Breast epithelium (tissue), 4 donors: ENCODE measurements at regions not wholly inside any gene's neighbourhood (a gene's known extent, or its start where the extent isn't known, plus 50 kb on each side); places are given as distances from the start of the nearest gene placed in this dataset.
"Not testable (repeated sequence)": the region's sequence is repeated elsewhere in the genome, so short reads cannot be mapped to it uniquely, and the experiment has no call there.

Experiments
- DNase-seq, 2 donors: peaks; one replicate each; pipeline ENCODE4 v3.0.0-alpha.2; 2019; ENCODE audit warnings: low spot score in 2 of 2
- H3K27ac ChIP-seq, 2 donors: fragments of 200-600 bp; sonication (generic) in 1 of 2; one replicate each; pipeline ENCODE4 v1.5.1; 2016 to 2019; ENCODE audit warnings: mild to moderate bottlenecking in 1 of 2
- H3K27me3 ChIP-seq, 2 donors: fragments of 200-600 bp; sonication (generic) in 1 of 2; one replicate each; pipeline versions ENCODE4 v1.5.1 to v1.6.0; 2017 to 2019; ENCODE audit warnings: control low read depth in 1 of 2, mild to moderate bottlenecking in 1 of 2
- H3K36me3 ChIP-seq: fragments of 200-600 bp; one replicate; pipeline ENCODE4 v1.5.1; 2019
- H3K4me1 ChIP-seq, 2 donors: fragments of 200-600 bp; sonication (generic); one replicate each; pipeline ENCODE4 v1.5.1; 2016 to 2019; ENCODE audit warnings: control low read depth in 1 of 2
- H3K4me3 ChIP-seq, 3 donors: fragments of 200-600 bp; sonication (generic); 1 replicate in 2 of 3; 2 replicates in 1 of 3; pipeline ENCODE4 v1.5.1; 2016 to 2019; ENCODE audit warnings: mild to moderate bottlenecking in 3 of 3, moderate library complexity in 2 of 3
- H3K9me3 ChIP-seq, 2 donors: fragments of 200-600 bp; sonication (generic) in 1 of 2; one replicate each; pipeline ENCODE4 v1.5.1; 2016 to 2019; ENCODE audit warnings: control low read depth in 1 of 2
- POLR2A ChIP-seq: fragments of 450-650 bp; IDR thresholded peaks from one replicate; pipeline ENCODE4 v1.6.1; 2016; ENCODE audit warnings: antibody characterized with exemption, mild to moderate bottlenecking, moderate library complexity
- POLR2AphosphoS5 ChIP-seq, 3 donors: sonication (generic); formaldehyde crosslinking; IDR thresholded peaks; one replicate each; pipeline ENCODE4 v1.6.1; 2017; ENCODE audit warnings: antibody characterized with exemption in 3 of 3
- intact Hi-C: fragments of 100-400 bp; cut with DNase I; formaldehyde crosslinking; loops from one replicate; pipeline ENCODE4 v1.15.1; 2023; ENCODE audit warnings: low total_unique reads
- TF ChIP-seq, protein P1 (sequence below), 3 donors: fragments of 450-650 bp; IDR thresholded peaks; one replicate each; pipeline ENCODE4 v1.5.1; 2016 to 2017; ENCODE audit warnings: antibody characterized with exemption in 3 of 3, mild to moderate bottlenecking in 3 of 3, moderate library complexity in 3 of 3

DNA sequence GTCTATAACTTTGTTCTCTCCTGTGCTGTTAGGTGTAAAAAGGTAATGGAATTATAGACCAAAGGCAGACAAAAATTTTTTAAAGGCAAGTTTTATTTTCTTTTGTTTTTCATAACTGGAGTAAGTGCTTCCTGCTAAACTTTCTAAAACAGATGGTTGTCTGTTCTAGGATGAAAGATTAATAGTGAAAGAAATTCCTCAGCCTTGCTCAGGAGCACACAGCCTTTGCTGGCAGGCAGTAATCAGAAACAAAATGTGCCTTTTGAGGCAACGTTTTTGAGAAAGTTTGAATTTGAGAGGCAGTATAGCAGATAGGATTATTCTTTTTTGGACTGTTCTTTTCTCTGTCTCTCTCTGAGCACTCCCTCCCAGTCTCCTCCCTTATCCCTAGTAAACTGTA lies 2749.5 kb downstream of the PCDH9 start:
- H3K9me3 ChIP-seq, result no peaks in the 10 kb centered on the region
- no peak overlapping the region for H3K4me3 ChIP-seq
- H3K27me3 ChIP-seq, result no peaks in the 10 kb centered on the region
- intact Hi-C loops, result no loop called here
- DNase-seq, result no peak
- TF ChIP-seq POLR2A (no peak), POLR2AphosphoS5 (IDR thresholded peaks at IDR 0.05) (no peak)
- TF ChIP-seq, protein P1, sequence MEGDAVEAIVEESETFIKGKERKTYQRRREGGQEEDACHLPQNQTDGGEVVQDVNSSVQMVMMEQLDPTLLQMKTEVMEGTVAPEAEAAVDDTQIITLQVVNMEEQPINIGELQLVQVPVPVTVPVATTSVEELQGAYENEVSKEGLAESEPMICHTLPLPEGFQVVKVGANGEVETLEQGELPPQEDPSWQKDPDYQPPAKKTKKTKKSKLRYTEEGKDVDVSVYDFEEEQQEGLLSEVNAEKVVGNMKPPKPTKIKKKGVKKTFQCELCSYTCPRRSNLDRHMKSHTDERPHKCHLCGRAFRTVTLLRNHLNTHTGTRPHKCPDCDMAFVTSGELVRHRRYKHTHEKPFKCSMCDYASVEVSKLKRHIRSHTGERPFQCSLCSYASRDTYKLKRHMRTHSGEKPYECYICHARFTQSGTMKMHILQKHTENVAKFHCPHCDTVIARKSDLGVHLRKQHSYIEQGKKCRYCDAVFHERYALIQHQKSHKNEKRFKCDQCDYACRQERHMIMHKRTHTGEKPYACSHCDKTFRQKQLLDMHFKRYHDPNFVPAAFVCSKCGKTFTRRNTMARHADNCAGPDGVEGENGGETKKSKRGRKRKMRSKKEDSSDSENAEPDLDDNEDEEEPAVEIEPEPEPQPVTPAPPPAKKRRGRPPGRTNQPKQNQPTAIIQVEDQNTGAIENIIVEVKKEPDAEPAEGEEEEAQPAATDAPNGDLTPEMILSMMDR (IDR thresholded peaks at IDR 0.05), result no peak
- no peak overlapping the region for H3K27ac ChIP-seq
- H3K4me1 ChIP-seq, result no peaks in the 10 kb centered on the region
- H3K36me3 ChIP-seq, result no peaks in the 10 kb centered on the region

DNA sequence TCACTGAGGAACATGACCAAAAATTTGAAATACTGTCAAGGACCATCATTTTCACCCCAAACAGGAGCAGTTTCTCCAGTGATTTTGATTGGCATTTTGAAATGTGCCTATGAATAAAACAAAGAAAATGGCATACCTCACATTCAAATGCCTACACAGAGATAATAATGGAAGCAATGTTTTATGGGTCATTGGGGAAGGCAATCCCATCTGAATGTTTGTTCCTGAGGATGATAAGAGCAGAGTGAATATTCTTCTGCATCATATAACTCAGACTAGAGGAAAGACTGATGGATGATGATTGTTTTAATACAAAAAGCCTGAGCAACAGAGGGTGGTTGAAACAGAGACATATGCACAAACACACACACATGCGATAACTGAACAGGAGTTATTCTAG lies 2749.9 kb downstream of the PCDH9 start:
- H3K27ac ChIP-seq, result no peak overlapping the region
- no peaks in the 10 kb centered on the region for H3K36me3 ChIP-seq
- DNase-seq, result no peak
- H3K4me3 ChIP-seq, result no peak overlapping the region
- no peaks in the 10 kb centered on the region for H3K27me3 ChIP-seq
- TF ChIP-seq, protein P1 (IDR thresholded peaks at IDR 0.05), result no peak
- intact Hi-C loops, result no loop called here
- no peaks in the 10 kb centered on the region for H3K9me3 ChIP-seq
- H3K4me1 ChIP-seq, result no peaks in the 10 kb centered on the region

DNA sequence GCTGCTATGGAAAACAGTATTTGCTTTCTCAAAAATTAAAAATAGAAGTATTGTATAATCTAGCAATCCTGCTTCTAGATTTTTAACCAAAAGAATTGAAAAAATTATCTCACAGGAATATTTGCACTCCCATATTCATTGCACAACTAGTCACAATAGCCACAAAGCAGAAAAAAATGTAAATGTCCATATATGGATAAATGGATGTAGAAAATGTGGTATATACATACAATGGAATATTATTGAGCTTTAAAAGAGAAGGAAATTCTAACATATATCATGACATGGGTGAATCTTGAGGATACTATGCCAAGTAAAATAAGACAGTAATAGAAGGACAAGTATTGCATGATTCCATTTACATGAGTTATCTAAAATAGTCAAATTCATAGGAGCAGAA lies 2753.0 kb downstream of the PCDH9 start:
- TF ChIP-seq, protein P1 (IDR thresholded peaks at IDR 0.05), result no peak
- TF ChIP-seq POLR2A, result no peak
- no peak for TF ChIP-seq POLR2AphosphoS5 (IDR thresholded peaks at IDR 0.05)
- intact Hi-C loops, result no loop called here
- no peaks in the 10 kb centered on the region for H3K36me3 ChIP-seq

DNA sequence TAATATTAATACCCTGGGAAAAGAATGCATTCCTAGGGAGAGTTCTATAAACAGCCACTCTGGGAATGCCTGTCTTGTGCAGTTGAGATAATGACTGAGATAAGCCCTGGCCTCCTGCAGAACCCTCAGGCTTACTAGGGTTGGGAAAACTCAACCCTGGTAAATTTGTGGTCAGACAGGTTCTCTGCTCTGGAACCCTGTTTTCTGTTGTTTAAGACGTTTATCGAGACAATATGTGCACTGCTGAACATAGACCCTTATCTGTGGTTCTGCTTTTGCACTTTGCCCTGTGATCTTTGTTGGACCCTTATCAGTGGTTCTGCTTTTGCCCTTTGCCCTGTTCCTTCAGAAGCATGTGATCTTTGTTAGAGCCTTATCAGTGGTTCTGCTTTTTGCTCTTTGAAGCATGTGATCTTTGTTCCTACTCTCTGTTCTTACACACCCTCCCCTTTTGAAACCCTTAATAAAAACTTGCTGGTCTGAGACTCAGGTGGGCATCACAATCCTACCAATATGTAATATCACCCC lies 2754.0 kb downstream of the PCDH9 start:
- H3K4me3 ChIP-seq, DNase-seq, H3K36me3 ChIP-seq, H3K27ac ChIP-seq, H3K9me3 ChIP-seq, H3K4me1 ChIP-seq, H3K27me3 ChIP-seq, intact Hi-C loops: not testable (repeated sequence)

More for the DNA sequence above, 2753.0 kb downstream of the PCDH9 start:
- H3K4me1 ChIP-seq, result no peaks in the 10 kb centered on the region
- H3K27ac ChIP-seq, result no peak overlapping the region
- no peaks in the 10 kb centered on the region for H3K27me3 ChIP-seq
- H3K9me3 ChIP-seq, result no peaks in the 10 kb centered on the region
- no peak for DNase-seq
- no peak overlapping the region for H3K4me3 ChIP-seq

DNA sequence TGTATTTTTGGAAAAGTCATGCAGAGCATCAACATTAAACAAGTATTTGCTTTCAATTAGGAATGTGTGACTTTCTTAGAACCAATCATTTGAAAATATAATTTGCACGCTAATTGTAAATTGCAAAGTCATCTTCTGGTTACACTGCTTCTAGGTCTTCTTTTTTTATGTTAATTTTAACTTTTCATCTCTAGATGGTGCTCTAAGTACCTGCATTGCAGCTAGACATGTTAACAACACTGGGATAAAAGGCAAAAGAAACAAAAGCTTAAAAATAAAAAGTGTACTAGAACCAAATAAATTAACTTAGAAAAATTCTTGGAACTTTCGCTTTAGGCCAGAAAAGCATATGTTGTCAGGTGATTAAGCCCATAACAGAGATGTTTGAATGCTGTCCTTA lies 2758.2 kb downstream of the PCDH9 start:
- no peaks in the 10 kb centered on the region for H3K4me1 ChIP-seq
- no peaks in the 10 kb centered on the region for H3K27me3 ChIP-seq
- TF ChIP-seq POLR2AphosphoS5 (IDR thresholded peaks at IDR 0.05) (no peak), POLR2A (no peak)
- TF ChIP-seq, protein P1 (IDR thresholded peaks at IDR 0.05), result no peak
- H3K9me3 ChIP-seq, result no peaks in the 10 kb centered on the region
- H3K27ac ChIP-seq, result no peak overlapping the region
- intact Hi-C loops, result no loop called here
- no peak overlapping the region for H3K4me3 ChIP-seq
- H3K36me3 ChIP-seq, result no peaks in the 10 kb centered on the region
- DNase-seq, result no peak

DNA sequence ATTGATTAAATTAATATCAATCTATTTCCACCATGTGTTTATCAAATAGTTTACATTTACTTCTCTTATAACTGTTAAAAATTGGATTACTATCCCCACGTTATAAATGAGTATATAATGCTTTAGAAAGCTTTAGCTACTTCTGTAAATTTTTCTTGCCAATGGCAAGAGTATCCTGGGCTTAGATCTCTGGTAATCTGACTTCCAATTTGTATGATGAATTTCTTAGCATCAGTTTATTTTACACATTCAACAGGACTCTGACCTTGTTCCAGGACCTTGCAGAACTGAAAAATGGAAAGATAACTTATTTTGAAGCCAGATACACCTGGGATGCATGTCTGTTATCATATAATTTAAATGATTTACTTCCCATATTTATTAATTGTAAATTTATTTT lies 2759.4 kb downstream of the PCDH9 start:
- Histone ChIP-seq H3K36me3 (no peaks in the 10 kb centered on the region), H3K9me3 (no peaks in the 10 kb centered on the region), H3K4me3 (no peak overlapping the region), H3K27me3 (no peaks in the 10 kb centered on the region), H3K27ac (no peak overlapping the region), H3K4me1 (no peaks in the 10 kb centered on the region)
- no peak for TF ChIP-seq POLR2AphosphoS5 (IDR thresholded peaks at IDR 0.05)
- TF ChIP-seq, protein P1 (IDR thresholded peaks at IDR 0.05), result no peak
- no peak for TF ChIP-seq POLR2A
- intact Hi-C loops, result no loop called here
- DNase-seq, result no peak
